ENCODE measurements at regions not wholly inside any gene's neighbourhood (a gene's known extent, or its start where the extent isn't known, plus 50 kb on each side); places are given as distances from the start of the nearest gene placed in this dataset.
A peak's percentile ranks its signal among the peaks of the same experiment; 100 is the strongest.

GRCh38 chr20:40339661-40340449, 349.2 kb downstream of the MAFB start:
- ChIA-PET CTCF (no interaction called here), POLR2A (no interaction called here)
- Histone ChIP-seq H3K27me3 (ENCODE audit: control insufficient read depth in 1 of 2, insufficient read depth in 2 of 2, low read length in 2 of 2) (peaks cover 0 to 7% of the 10 kb centered on the region in 2 experiments), H3K36me3 (ENCODE audit: insufficient read depth, low read length) (no peaks in the 10 kb centered on the region), H3K4me3 (ENCODE audit: low read length) (no peak overlapping the region), H3K9me3 (ENCODE audit: control insufficient read depth in 1 of 2, insufficient read depth in 1 of 2, low read length in 2 of 2) (peaks cover 9 to 24% of the 10 kb centered on the region in 2 experiments), H3K27ac (ENCODE audit: low read depth in 1 of 2, low read length in 2 of 2) (peak overlapping the region in 1 of 2 donors; percentile 35), H3K4me1 (ENCODE audit: insufficient read depth, low read length) (no peaks in the 10 kb centered on the region)
- Mint-ChIP-seq H3K27me3 (peaks cover 35% of the 10 kb centered on the region), H3K9me3 (peaks cover 5% of the 10 kb centered on the region), H3K36me3 (ENCODE audit: low read depth) (no peaks in the 10 kb centered on the region), H3K4me1 (ENCODE audit: low read depth) (no peaks in the 10 kb centered on the region), H3K27ac (no peak overlapping the region), H3K4me3 (no peak overlapping the region)
- peak in 3 of 14 experiments; percentile 19 to 68 (median 54) for DNase-seq
- intact Hi-C loops (cut with DNase I, micrococcal nuclease): no loop called here
- TF ChIP-seq CTCF (IDR thresholded peaks at IDR 0.05): no peak
- no peak for ATAC-seq (ENCODE audit: poor library complexity)

- no peak overlapping the region for H3K4me3 Mint-ChIP-seq
- no peak for DNase-seq
- no peak overlapping the region for H3K4me3 ChIP-seq (ENCODE audit: low read length)
- ATAC-seq (ENCODE audit: poor library complexity): no peak
- no peak overlapping the region for H3K27ac ChIP-seq (ENCODE audit: low read depth in 1 of 2, low read length in 2 of 2)
- H3K36me3 ChIP-seq (ENCODE audit: insufficient read depth, low read length): no peaks in the 10 kb centered on the region
- H3K27me3 Mint-ChIP-seq: peaks cover 38% of the 10 kb centered on the region
- H3K27me3 ChIP-seq (ENCODE audit: control insufficient read depth in 1 of 2, insufficient read depth in 2 of 2, low read length in 2 of 2): peaks cover 0 to 3% of the 10 kb centered on the region in 2 experiments
- intact Hi-C loops (cut with DNase I, micrococcal nuclease): no loop called here
- POLR2A ChIA-PET: no interaction called here
- H3K36me3 Mint-ChIP-seq (ENCODE audit: low read depth): no peaks in the 10 kb centered on the region
- no peaks in the 10 kb centered on the region for H3K4me1 Mint-ChIP-seq (ENCODE audit: low read depth)
- no peak for TF ChIP-seq CTCF (IDR thresholded peaks at IDR 0.05)
- H3K9me3 Mint-ChIP-seq: peaks cover 2% of the 10 kb centered on the region
- H3K27ac Mint-ChIP-seq: no peak overlapping the region
- H3K4me1 ChIP-seq (ENCODE audit: insufficient read depth, low read length): no peaks in the 10 kb centered on the region
- no peaks in the 10 kb centered on the region for H3K9me3 ChIP-seq (ENCODE audit: control insufficient read depth in 1 of 2, insufficient read depth in 1 of 2, low read length in 2 of 2)
- CTCF ChIA-PET: no interaction called here
Measured at GRCh38 chr20:40336533-40336932, 352.5 kb downstream of the MAFB start.

- Mint-ChIP-seq H3K27ac (no peak overlapping the region), H3K9me3 (peaks cover 2% of the 10 kb centered on the region), H3K36me3 (ENCODE audit: low read depth) (no peaks in the 10 kb centered on the region), H3K27me3 (peaks cover 38% of the 10 kb centered on the region), H3K4me1 (ENCODE audit: low read depth) (no peaks in the 10 kb centered on the region), H3K4me3 (no peak overlapping the region)
- Histone ChIP-seq H3K27me3 (ENCODE audit: control insufficient read depth in 1 of 2, insufficient read depth in 2 of 2, low read length in 2 of 2) (peaks cover 0 to 3% of the 10 kb centered on the region in 2 experiments), H3K27ac (ENCODE audit: low read depth in 1 of 2, low read length in 2 of 2) (no peak overlapping the region), H3K4me3 (ENCODE audit: low read length) (no peak overlapping the region), H3K36me3 (ENCODE audit: insufficient read depth, low read length) (no peaks in the 10 kb centered on the region), H3K4me1 (ENCODE audit: insufficient read depth, low read length) (no peaks in the 10 kb centered on the region), H3K9me3 (ENCODE audit: control insufficient read depth in 1 of 2, insufficient read depth in 1 of 2, low read length in 2 of 2) (no peaks in the 10 kb centered on the region)
- intact Hi-C loops (cut with DNase I, micrococcal nuclease): no loop called here
- no peak for ATAC-seq (ENCODE audit: poor library complexity)
- TF ChIP-seq CTCF (IDR thresholded peaks at IDR 0.05): no peak
- no peak for DNase-seq
- ChIA-PET CTCF (no interaction called here), POLR2A (no interaction called here)
Measured at GRCh38 chr20:40335901-40336351, 353.1 kb downstream of the MAFB start.
